Uterus (tissue), 3 donors: ENCODE measurements at regions not wholly inside any gene's neighbourhood (a gene's known extent, or its start where the extent isn't known, plus 50 kb on each side); places are given as distances from the start of the nearest gene placed in this dataset.

ENCODE experiments used
- DNase-seq, 2 donors: peaks; one replicate each; pipeline ENCODE4 v3.0.0-alpha.2; 2019 to 2020
- H3K27ac ChIP-seq, 2 donors: fragments of 200-600 bp; sonication (generic); 1 replicate in 1 of 2; 2 replicates in 1 of 2; pipeline ENCODE4 v1.5.1; 2016 to 2018
- H3K27me3 ChIP-seq, 2 donors: fragments of 200-600 bp; sonication (generic); one replicate each; pipeline ENCODE4 v1.5.1; 2018 to 2019; ENCODE audit warnings: control low read depth in 1 of 2
- H3K36me3 ChIP-seq, 2 donors: fragments of 200-600 bp; sonication (generic); one replicate each; pipeline ENCODE4 v1.5.1; 2019; ENCODE audit warnings: control low read depth in 1 of 2
- H3K4me1 ChIP-seq, 2 donors: fragments of 200-600 bp; sonication (generic); one replicate each; pipeline ENCODE4 v1.5.1; 2018 to 2019; ENCODE audit warnings: control low read depth in 1 of 2
- H3K4me3 ChIP-seq, 2 donors: fragments of 200-600 bp; sonication (generic); 1 replicate in 1 of 2; 2 replicates in 1 of 2; pipeline ENCODE4 v1.5.1; 2018 to 2019; ENCODE audit warnings: mild to moderate bottlenecking in 1 of 2
- H3K9me3 ChIP-seq, 2 donors: fragments of 200-600 bp; sonication (generic); one replicate each; pipeline ENCODE4 v1.5.1; 2019; ENCODE audit warnings: control low read depth in 1 of 2
- CTCF ChIP-seq, 4 experiments: fragments of 200-600 bp in 2 of 4; fragments of 450-650 bp in 2 of 4; sonication (generic) in 2 of 4; IDR thresholded peaks; one replicate each; pipeline ENCODE4 v1.5.1; 2016 to 2019; ENCODE audit warnings: antibody characterized with exemption in 4 of 4, mild to moderate bottlenecking in 2 of 4, moderate library complexity in 1 of 4
- POLR2A ChIP-seq, 2 donors: fragments of 450-650 bp; IDR thresholded peaks; one replicate each; pipeline ENCODE4 v1.6.1; 2016; ENCODE audit warnings: antibody characterized with exemption in 2 of 2, mild to moderate bottlenecking in 1 of 2, moderate library complexity in 1 of 2
- intact Hi-C: fragments of 100-400 bp; cut with DNase I; formaldehyde crosslinking; loops from one replicate; pipeline ENCODE4 v1.15.1; 2023; ENCODE audit warnings: low total_unique reads
- donor health status: DM: yes; HTN: yes; CAD: no.

GRCh38 chr22:49209452-49210195 lies 618.0 kb downstream of the BRD1 start:
- Histone ChIP-seq H3K4me3 (no peak overlapping the region), H3K27me3 (no peaks in the 10 kb centered on the region), H3K4me1 (no peaks in the 10 kb centered on the region), H3K9me3 (no peaks in the 10 kb centered on the region), H3K27ac (no peak overlapping the region), H3K36me3 (no peaks in the 10 kb centered on the region)
- peak in 1 of 2 donors; percentile 11 for DNase-seq
- intact Hi-C loops = no loop called here
- TF ChIP-seq POLR2A (IDR thresholded peaks at IDR 0.05) (no peak), CTCF (IDR thresholded peaks at IDR 0.05) (no peak)

GRCh38 chr22:49208768-49209252 lies 618.9 kb downstream of the BRD1 start:
- no peaks in the 10 kb centered on the region for H3K9me3 ChIP-seq
- no peaks in the 10 kb centered on the region for H3K27me3 ChIP-seq
- H3K4me1 ChIP-seq = no peaks in the 10 kb centered on the region
- intact Hi-C loops = no loop called here
- H3K36me3 ChIP-seq = no peaks in the 10 kb centered on the region
- H3K4me3 ChIP-seq = no peak overlapping the region
- peak in 1 of 2 donors; percentile 2 for DNase-seq
- TF ChIP-seq CTCF (IDR thresholded peaks at IDR 0.05) (no peak), POLR2A (IDR thresholded peaks at IDR 0.05) (no peak)
- H3K27ac ChIP-seq = no peak overlapping the region

GRCh38 chr22:49208004-49208402 lies 619.7 kb downstream of the BRD1 start:
- Histone ChIP-seq H3K4me1 (no peaks in the 10 kb centered on the region), H3K27ac (no peak overlapping the region), H3K4me3 (no peak overlapping the region), H3K27me3 (no peaks in the 10 kb centered on the region), H3K9me3 (no peaks in the 10 kb centered on the region), H3K36me3 (no peaks in the 10 kb centered on the region)
- no peak for TF ChIP-seq CTCF (IDR thresholded peaks at IDR 0.05)
- no peak for TF ChIP-seq POLR2A (IDR thresholded peaks at IDR 0.05)
- intact Hi-C loops = no loop called here
- peak in 1 of 2 donors; percentile 2 for DNase-seq

- intact Hi-C loops = no loop called here
- H3K4me3 ChIP-seq = no peak overlapping the region
- H3K27ac ChIP-seq = no peak overlapping the region
- no peaks in the 10 kb centered on the region for H3K27me3 ChIP-seq
- no peaks in the 10 kb centered on the region for H3K4me1 ChIP-seq
- DNase-seq = peak in 1 of 2 donors; percentile 3
- H3K9me3 ChIP-seq = no peaks in the 10 kb centered on the region
- TF ChIP-seq POLR2A (IDR thresholded peaks at IDR 0.05) (no peak), CTCF (IDR thresholded peaks at IDR 0.05) (no peak)
- no peaks in the 10 kb centered on the region for H3K36me3 ChIP-seq
These were observed 620.4 kb downstream of the BRD1 start for GRCh38 chr22:49207008-49208003.
